ENCODE measurements at regions not wholly inside any gene's neighbourhood (a gene's known extent, or its start where the extent isn't known, plus 50 kb on each side); places are given as distances from the start of the nearest gene placed in this dataset.
A peak's percentile ranks its signal among the peaks of the same experiment; 100 is the strongest.

- peak; percentile 15 for DNase-seq
Measured at GRCh38 chr11:88231894-88232482, 56.7 kb upstream of the RAB38 start.

DNA sequence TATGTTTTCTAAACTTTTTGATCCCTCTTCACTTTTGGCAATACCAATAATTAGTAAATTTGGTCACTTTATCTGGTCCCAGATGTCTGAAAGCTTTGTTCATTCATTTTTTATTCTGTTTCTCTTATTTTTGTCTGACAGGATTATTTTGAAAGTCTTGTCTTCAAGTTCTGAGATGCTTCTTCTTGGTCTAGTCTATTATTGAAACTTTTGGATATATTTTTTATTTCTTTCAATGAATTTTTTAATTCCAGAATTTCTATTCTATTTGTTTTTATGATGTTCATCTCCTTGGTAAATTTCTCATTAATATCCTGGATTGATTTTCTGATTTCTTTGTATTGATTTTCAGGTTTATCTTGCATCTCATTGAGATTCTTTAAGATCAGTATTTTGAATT lies 54.1 kb upstream of the RAB38 start:
- DNase-seq = no peak
